GM13977 (cell line): ENCODE measurements at regions not wholly inside any gene's neighbourhood (a gene's known extent, or its start where the extent isn't known, plus 50 kb on each side); places are given as distances from the start of the nearest gene placed in this dataset.
"Not testable (repeated sequence)": the region's sequence is repeated elsewhere in the genome, so short reads cannot be mapped to it uniquely, and the experiment has no call there.

Experiments
- DNase-seq: peaks from one replicate; pipeline ENCODE4 v3.0.0; 2012; ENCODE audit warnings: low spot score
- CTCF ChIP-seq: IDR thresholded peaks from 2 replicates; pipeline ENCODE4 v1.5.1; 2012; ENCODE audit warnings: mild to moderate bottlenecking, control low read depth; ENCODE audit not compliant: insufficient read depth; ENCODE audit errors: extremely low read depth, missing control alignments
- in situ Hi-C: fragments of 300-500 bp; cut with MboI; formaldehyde crosslinking; loops from one replicate; pipeline ENCODE4 v1.12.0; 2022; ENCODE audit warnings: low sequenced_read_pairs, low pct_unique_long_range_greater_than_20kb, mixed read lengths, inconsistent platforms; ENCODE audit not compliant: unreplicated experiment

DNA sequence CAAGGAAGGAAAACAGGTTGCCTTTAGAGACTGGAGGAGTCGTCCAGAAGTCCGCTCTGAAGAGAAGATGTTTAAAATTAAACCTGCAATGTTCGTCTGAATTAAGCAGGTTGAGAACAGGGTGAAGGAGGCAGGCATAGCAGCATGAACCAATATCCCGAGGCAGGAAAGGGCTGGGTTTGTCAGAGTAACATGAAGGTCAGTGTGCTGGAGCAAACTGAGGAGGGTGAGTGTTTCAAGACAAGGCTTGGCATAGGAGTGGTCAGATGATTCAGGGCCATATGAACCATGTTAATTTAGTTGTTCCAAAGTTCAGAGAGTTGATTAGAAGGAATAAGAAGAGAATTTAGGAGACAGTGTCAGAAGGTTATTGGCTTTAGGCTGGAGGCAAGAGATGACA is 93.3 kb downstream of the UTRN start:
- in situ Hi-C loops, result no loop called here
- DNase-seq, result no peak
- TF ChIP-seq CTCF, result no peak

GRCh38 chr6:144379356-144379755 is 94.2 kb downstream of the UTRN start:
- TF ChIP-seq CTCF, result no peak
- in situ Hi-C loops, result no loop called here
- DNase-seq, result no peak

GRCh38 chr6:144381499-144381898 is 96.4 kb downstream of the UTRN start:
- DNase-seq, in situ Hi-C loops: not testable (repeated sequence)

DNA sequence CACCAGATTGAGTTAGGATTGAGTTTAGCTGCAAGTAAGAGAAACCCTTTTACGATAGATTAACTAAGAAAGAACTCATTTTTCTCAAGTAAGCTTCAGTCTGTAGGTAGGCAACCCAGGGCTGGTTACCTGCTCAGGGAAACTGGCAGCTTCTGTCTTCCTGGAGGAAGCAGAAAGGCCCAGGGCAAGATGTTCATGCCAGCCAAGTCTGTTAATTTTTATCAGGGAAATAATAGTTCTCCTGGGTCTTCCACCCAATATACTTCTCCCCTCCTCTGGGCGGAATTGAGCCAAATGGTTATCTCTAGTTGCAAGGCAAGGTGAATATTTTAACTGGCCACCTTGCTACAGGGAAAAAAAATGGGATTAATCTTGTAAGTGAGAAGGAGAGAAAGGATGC is 98.2 kb downstream of the UTRN start:
- DNase-seq, result no peak
- in situ Hi-C loops, result no loop called here
- no peak for TF ChIP-seq CTCF

DNA sequence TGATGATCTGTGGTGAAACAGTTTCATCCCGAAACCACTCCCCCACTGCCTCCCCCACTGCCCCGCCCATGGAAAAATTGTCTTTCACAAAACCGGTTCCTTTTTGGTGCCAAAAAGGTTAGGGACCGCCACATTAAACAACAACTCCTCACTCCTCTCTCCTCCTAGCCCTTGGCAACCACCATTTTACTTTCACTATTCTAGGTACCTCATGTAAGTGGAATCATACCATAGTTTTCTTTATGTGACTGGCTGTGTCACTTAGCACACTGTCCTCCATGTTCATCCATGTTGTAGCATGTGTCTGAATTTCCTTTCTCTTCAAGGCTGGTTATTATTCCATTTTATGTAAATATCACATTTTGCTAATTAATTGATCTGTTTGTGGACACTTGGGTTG is 99.3 kb downstream of the UTRN start:
- no peak for DNase-seq
- in situ Hi-C loops, result no loop called here
- no peak for TF ChIP-seq CTCF

DNA sequence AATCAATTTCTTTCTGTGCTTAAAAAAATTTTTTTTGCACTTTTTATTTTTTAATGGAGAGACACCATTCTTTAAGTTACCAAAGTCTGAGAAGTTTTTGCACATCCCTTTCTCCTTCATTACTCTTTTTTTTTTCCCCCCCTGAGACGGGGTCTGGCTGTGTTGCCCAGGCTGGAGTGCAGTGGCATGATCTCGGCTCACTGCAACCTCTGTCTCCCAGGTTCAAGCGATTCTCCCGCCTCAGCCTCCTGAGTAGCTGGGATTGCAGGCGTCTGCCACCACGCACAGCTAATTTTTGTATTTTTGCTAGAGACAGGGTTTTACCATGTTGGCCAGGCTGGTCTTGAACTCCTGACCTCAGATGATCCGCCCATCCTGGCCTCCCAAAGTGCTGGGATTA is 104.3 kb downstream of the UTRN start:
- in situ Hi-C loops, DNase-seq: not testable (repeated sequence)

- no peak for DNase-seq
- in situ Hi-C loops, result no loop called here
- no peak for TF ChIP-seq CTCF
Measured at GRCh38 chr6:144390202-144390601, 105.1 kb downstream of the UTRN start.

- TF ChIP-seq CTCF, result no peak
- in situ Hi-C loops, result no loop called here
- DNase-seq, result no peak
Measured at GRCh38 chr6:144390886-144391285, 105.8 kb downstream of the UTRN start.
